ENCODE measurements at regions not wholly inside any gene's neighbourhood (a gene's known extent, or its start where the extent isn't known, plus 50 kb on each side); places are given as distances from the start of the nearest gene placed in this dataset.

- no peak overlapping the region for H2BK15ac ChIP-seq (ENCODE audit: low read depth, low read length)
- DNase-seq: no peak
- H3K18ac ChIP-seq (ENCODE audit: insufficient read length, low read depth, low read length): no peak overlapping the region
- H3K79me1 ChIP-seq (ENCODE audit: insufficient read depth, low read depth, low read length, poor library complexity, severe bottlenecking): no peaks in the 10 kb centered on the region
- H3K23ac ChIP-seq (ENCODE audit: insufficient read length, low read depth, low read length): no peak overlapping the region
- no CpG with 5 or more reads among the region's 2 CpGs for WGBS (ENCODE audit: extremely low coverage, insufficient read length, low lambda C conversion rate)
- H2BK20ac ChIP-seq (ENCODE audit: low read depth, low read length, poor library complexity, severe bottlenecking): no peak overlapping the region
- no peak overlapping the region for H3K4ac ChIP-seq (ENCODE audit: low read depth, low read length)
- no peak overlapping the region for H2BK5ac ChIP-seq (ENCODE audit: insufficient read length, low read length)
- no peaks in the 10 kb centered on the region for H3K4me1 ChIP-seq (ENCODE audit: insufficient read depth, low read length)
- no peak overlapping the region for H2AFZ ChIP-seq (ENCODE audit: low read length)
- Mint-ChIP-seq H3K4me1 (no peaks in the 10 kb centered on the region), H3K27me3 (ENCODE audit: low read depth) (no peaks in the 10 kb centered on the region), H3K4me3 (no peak overlapping the region), H3K27ac (no peak overlapping the region), H3K9me3 (no peaks in the 10 kb centered on the region), H3K36me3 (ENCODE audit: insufficient read depth in 1 of 3, low read depth in 3 of 3) (no peaks in the 10 kb centered on the region; a peak in 1 of 7 replicates)
- H2AK5ac ChIP-seq (ENCODE audit: insufficient read length, low read length): no peak overlapping the region
- H3K27me3 ChIP-seq (ENCODE audit: insufficient read depth, low read length): no peaks in the 10 kb centered on the region
- no peak overlapping the region for H3K27ac ChIP-seq (ENCODE audit: insufficient read length, low read depth, low read length)
- no peaks in the 10 kb centered on the region for H3K23me2 ChIP-seq (ENCODE audit: insufficient read length, low read depth, low read length, poor library complexity, severe bottlenecking)
- TF ChIP-seq CTCF (conservative IDR thresholded peaks at IDR 0.05): no peak
- no peaks in the 10 kb centered on the region for H3K9me3 ChIP-seq (ENCODE audit: control insufficient read depth, low read depth, low read length)
- no peak overlapping the region for H4K91ac ChIP-seq (ENCODE audit: insufficient read length, low read depth, low read length)
- H3K4me2 ChIP-seq (ENCODE audit: insufficient read depth, insufficient read length, low read length): no peak overlapping the region
- no peak overlapping the region for H3K14ac ChIP-seq (ENCODE audit: insufficient read depth, low read length)
- H3K9ac ChIP-seq (ENCODE audit: extremely low read depth, insufficient read length, low read length): no peak overlapping the region
- no peaks in the 10 kb centered on the region for H4K20me1 ChIP-seq (ENCODE audit: control insufficient read depth, insufficient read depth, insufficient read length)
- H4K8ac ChIP-seq (replicated peaks; ENCODE audit: insufficient read length, low read depth, low read length): no peak overlapping the region
- no peak overlapping the region for H2BK120ac ChIP-seq (ENCODE audit: low read depth, low read length, poor library complexity, severe bottlenecking)
- no peak overlapping the region for H3T11ph ChIP-seq (ENCODE audit: low read length)
- H2BK12ac ChIP-seq (ENCODE audit: insufficient read length, low read depth, low read length): no peak overlapping the region
- H3K79me2 ChIP-seq (ENCODE audit: insufficient read depth, low read length): no peaks in the 10 kb centered on the region
- no peak overlapping the region for H4K5ac ChIP-seq (ENCODE audit: insufficient read length, low read depth, low read length)
- H3K56ac ChIP-seq (ENCODE audit: insufficient read length, low read depth, low read length): no peak overlapping the region
Observed at GRCh38 chr1:198472997-198473396, 67.5 kb downstream of the ATP6V1G3 start.
